ENCODE measurements at regions not wholly inside any gene's neighbourhood (a gene's known extent, or its start where the extent isn't known, plus 50 kb on each side); places are given as distances from the start of the nearest gene placed in this dataset.

DNA sequence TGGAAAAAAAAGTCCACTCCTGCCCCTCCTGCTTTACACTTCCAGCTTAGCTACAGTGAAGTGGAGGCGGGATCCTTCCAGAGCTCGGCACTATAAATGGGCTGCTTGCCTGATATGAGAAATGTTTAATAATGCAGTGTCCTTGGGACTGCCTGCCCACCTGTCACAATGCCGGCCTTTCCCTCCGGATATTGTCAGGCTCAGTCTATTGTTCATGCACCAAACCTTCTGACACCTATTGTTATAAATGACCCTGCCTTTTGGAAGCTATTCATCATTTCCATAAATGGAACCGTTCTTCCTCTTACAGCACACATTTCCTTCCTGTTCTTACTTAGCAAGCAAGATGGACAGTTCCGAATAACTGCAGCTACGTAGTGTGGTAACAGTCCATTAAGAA, 146.3 kb downstream of the DMAC1 start:
- TF ChIP-seq, protein P1, sequence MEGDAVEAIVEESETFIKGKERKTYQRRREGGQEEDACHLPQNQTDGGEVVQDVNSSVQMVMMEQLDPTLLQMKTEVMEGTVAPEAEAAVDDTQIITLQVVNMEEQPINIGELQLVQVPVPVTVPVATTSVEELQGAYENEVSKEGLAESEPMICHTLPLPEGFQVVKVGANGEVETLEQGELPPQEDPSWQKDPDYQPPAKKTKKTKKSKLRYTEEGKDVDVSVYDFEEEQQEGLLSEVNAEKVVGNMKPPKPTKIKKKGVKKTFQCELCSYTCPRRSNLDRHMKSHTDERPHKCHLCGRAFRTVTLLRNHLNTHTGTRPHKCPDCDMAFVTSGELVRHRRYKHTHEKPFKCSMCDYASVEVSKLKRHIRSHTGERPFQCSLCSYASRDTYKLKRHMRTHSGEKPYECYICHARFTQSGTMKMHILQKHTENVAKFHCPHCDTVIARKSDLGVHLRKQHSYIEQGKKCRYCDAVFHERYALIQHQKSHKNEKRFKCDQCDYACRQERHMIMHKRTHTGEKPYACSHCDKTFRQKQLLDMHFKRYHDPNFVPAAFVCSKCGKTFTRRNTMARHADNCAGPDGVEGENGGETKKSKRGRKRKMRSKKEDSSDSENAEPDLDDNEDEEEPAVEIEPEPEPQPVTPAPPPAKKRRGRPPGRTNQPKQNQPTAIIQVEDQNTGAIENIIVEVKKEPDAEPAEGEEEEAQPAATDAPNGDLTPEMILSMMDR (IDR thresholded peaks at IDR 0.05): no peak
- TF ChIP-seq POLR2A (IDR thresholded peaks at IDR 0.05): no peak

Data from heart left ventricle (tissue), 13 donors.